ENCODE measurements at regions not wholly inside any gene's neighbourhood (a gene's known extent, or its start where the extent isn't known, plus 50 kb on each side); places are given as distances from the start of the nearest gene placed in this dataset.

- TF ChIP-seq GABPA (IDR thresholded peaks at IDR 0.05; ENCODE audit: low read depth): no peak
- no peak for TF ChIP-seq SPI1 (IDR thresholded peaks at IDR 0.05; ENCODE audit: borderline replicate concordance, low read depth)
- no peak for TF ChIP-seq POLR2AphosphoS5 (IDR thresholded peaks at IDR 0.05; ENCODE audit: low read depth)
- no peak overlapping the region for H3K4me3 ChIP-seq (replicated peaks; ENCODE audit: insufficient read depth, low read length)
- no peak overlapping the region for H3K27ac ChIP-seq (replicated peaks)
- no peak for DNase-seq (ENCODE audit: low read depth in 1 of 2, low spot score in 1 of 2)
- H3K27me3 ChIP-seq (ENCODE audit: insufficient read depth, poor library complexity, severe bottlenecking): no peaks in the 10 kb centered on the region
Observed at GRCh38 chr2:203789618-203790017, 78.0 kb upstream of the CTLA4 start.

DNA sequence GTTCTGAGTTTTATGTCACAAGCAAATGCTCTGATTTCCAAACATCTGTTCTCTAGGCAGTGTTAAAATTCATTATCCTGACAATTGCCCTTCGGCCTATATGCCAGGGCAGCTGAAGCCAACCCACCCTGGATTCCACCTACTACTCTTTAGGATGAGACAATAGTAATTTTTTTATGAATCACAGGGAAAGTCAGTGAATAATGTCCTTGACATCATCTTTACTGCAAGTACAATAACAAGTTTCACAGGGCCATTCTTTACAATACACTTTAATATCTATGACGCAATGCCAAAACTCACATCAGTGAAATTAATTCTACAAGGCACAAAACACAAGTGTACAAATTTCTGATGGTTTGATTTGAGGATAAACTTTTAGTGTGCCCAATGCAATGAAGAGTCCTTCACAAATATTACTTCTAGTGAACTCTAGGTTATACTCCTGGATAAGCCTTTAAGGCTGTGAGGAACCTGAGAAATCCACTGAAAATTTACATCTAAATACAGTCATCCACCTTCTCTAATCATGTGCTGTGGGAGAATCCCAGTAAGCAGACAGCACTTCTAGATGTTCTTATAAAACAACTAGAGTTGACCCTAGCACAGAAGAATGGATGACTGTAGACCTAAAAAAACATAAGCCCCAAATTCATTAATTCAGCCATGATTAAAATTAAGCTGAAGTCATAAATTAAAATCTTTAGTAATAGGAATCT lies 77.3 kb upstream of the CTLA4 start:
- Histone ChIP-seq H3K4me3 (replicated peaks; ENCODE audit: insufficient read depth, low read length) (no peak overlapping the region), H3K27me3 (ENCODE audit: insufficient read depth, poor library complexity, severe bottlenecking) (no peaks in the 10 kb centered on the region), H3K27ac (replicated peaks) (no peak overlapping the region)
- no peak for DNase-seq (ENCODE audit: low read depth in 1 of 2, low spot score in 1 of 2)
- TF ChIP-seq, protein P1, sequence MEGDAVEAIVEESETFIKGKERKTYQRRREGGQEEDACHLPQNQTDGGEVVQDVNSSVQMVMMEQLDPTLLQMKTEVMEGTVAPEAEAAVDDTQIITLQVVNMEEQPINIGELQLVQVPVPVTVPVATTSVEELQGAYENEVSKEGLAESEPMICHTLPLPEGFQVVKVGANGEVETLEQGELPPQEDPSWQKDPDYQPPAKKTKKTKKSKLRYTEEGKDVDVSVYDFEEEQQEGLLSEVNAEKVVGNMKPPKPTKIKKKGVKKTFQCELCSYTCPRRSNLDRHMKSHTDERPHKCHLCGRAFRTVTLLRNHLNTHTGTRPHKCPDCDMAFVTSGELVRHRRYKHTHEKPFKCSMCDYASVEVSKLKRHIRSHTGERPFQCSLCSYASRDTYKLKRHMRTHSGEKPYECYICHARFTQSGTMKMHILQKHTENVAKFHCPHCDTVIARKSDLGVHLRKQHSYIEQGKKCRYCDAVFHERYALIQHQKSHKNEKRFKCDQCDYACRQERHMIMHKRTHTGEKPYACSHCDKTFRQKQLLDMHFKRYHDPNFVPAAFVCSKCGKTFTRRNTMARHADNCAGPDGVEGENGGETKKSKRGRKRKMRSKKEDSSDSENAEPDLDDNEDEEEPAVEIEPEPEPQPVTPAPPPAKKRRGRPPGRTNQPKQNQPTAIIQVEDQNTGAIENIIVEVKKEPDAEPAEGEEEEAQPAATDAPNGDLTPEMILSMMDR (IDR thresholded peaks at IDR 0.05; ENCODE audit: insufficient read depth, low read length): no peak
- TF ChIP-seq GABPA (IDR thresholded peaks at IDR 0.05; ENCODE audit: low read depth) (no peak), REST (IDR thresholded peaks at IDR 0.05; ENCODE audit: insufficient replicate concordance, low read depth) (no peak), POLR2AphosphoS5 (IDR thresholded peaks at IDR 0.05; ENCODE audit: low read depth) (no peak), SPI1 (IDR thresholded peaks at IDR 0.05; ENCODE audit: borderline replicate concordance, low read depth) (no peak)

DNA sequence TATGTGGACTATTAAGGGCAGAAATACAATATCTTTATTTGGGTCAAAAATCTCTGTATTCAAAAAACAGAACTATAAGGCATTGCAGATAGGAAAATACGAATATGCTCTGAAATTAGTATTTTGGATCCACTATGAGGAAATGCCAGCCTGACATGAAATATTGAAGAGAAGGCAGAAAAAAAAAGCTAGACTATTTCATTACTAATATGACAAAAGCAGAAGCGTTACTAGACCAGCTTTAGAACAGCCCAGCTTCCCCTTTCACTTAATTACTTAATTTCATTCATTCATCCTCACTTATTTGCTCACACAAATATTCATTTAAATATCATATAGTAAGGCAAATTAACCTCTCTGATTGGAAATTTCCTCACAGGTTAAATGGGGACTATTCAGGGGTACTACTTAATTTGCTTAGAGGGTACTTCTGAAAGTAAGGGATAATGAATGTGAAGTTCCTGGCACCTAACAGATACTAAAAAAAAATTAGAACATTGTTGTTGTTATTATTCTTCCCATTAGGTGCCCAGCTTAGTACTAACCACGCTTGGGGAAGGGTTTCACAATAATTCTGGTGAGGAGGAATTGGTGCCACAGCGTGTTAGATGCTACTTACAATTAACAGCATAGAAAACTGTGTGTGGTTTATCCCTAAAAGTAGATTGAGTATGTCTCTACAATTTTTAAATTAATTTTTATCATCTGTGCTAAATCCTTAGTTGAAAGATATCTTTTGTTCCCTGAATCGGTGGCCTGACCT lies 71.1 kb upstream of the CTLA4 start:
- DNase-seq (ENCODE audit: low read depth in 1 of 2, low spot score in 1 of 2): no peak
- Histone ChIP-seq H3K27me3 (ENCODE audit: insufficient read depth, poor library complexity, severe bottlenecking) (no peaks in the 10 kb centered on the region), H3K4me3 (replicated peaks; ENCODE audit: insufficient read depth, low read length) (no peak overlapping the region), H3K27ac (replicated peaks) (no peak overlapping the region)
- TF ChIP-seq, protein P1 (IDR thresholded peaks at IDR 0.05; ENCODE audit: insufficient read depth, low read length): no peak
- TF ChIP-seq SPI1 (IDR thresholded peaks at IDR 0.05; ENCODE audit: borderline replicate concordance, low read depth): peak; percentile 31; the same call in 1 of the 2 replicates
- TF ChIP-seq REST (IDR thresholded peaks at IDR 0.05; ENCODE audit: insufficient replicate concordance, low read depth): no peak
- TF ChIP-seq POLR2AphosphoS5 (IDR thresholded peaks at IDR 0.05; ENCODE audit: low read depth): no peak
- TF ChIP-seq GABPA (IDR thresholded peaks at IDR 0.05; ENCODE audit: low read depth): no peak

- H3K27me3 ChIP-seq (ENCODE audit: insufficient read depth, poor library complexity, severe bottlenecking): no peaks in the 10 kb centered on the region
- H3K27ac ChIP-seq (replicated peaks): no peak overlapping the region
- no peak overlapping the region for H3K4me3 ChIP-seq (replicated peaks; ENCODE audit: insufficient read depth, low read length)
- DNase-seq (ENCODE audit: low read depth in 1 of 2, low spot score in 1 of 2): no peak
- TF ChIP-seq POLR2AphosphoS5 (IDR thresholded peaks at IDR 0.05; ENCODE audit: low read depth): no peak
- TF ChIP-seq GABPA (IDR thresholded peaks at IDR 0.05; ENCODE audit: low read depth): no peak
- TF ChIP-seq SPI1 (IDR thresholded peaks at IDR 0.05; ENCODE audit: borderline replicate concordance, low read depth): no peak
- TF ChIP-seq REST (IDR thresholded peaks at IDR 0.05; ENCODE audit: insufficient replicate concordance, low read depth): no peak
- TF ChIP-seq, protein P1 (IDR thresholded peaks at IDR 0.05; ENCODE audit: insufficient read depth, low read length): no peak
Observed at GRCh38 chr2:203797276-203797675, 70.3 kb upstream of the CTLA4 start.

Measured in HL-60 (cell line).